H1 (cell line): ENCODE measurements at regions not wholly inside any gene's neighbourhood (a gene's known extent, or its start where the extent isn't known, plus 50 kb on each side); places are given as distances from the start of the nearest gene placed in this dataset.

Experiments used
- BCL11A ChIP-seq, 2 experiments: IDR thresholded peaks; one replicate each; pipeline ENCODE4 v1.6.1; 2011; ENCODE audit warnings: low read depth in 2 of 2, low read length in 2 of 2, mild to moderate bottlenecking in 2 of 2
- BRCA1 ChIP-seq: IDR thresholded peaks from 2 replicates; pipeline ENCODE4 v1.6.1; 2012; ENCODE audit warnings: low read depth, low read length, improper control_type of control experiment
- CEBPB ChIP-seq: IDR thresholded peaks from 2 replicates; pipeline ENCODE4 v1.6.1; 2012; ENCODE audit warnings: low read depth, low read length
- CTBP2 ChIP-seq: IDR thresholded peaks from 2 replicates; pipeline ENCODE4 v1.7.0; 2011; ENCODE audit warnings: borderline replicate concordance, mild to moderate bottlenecking, moderate library complexity, mixed read lengths, low read length; ENCODE audit not compliant: insufficient read depth, insufficient read length
- EZH2 ChIP-seq: fragments of 200-600 bp; sonication (generic); IDR thresholded peaks from 2 replicates; pipeline ENCODE4 v1.7.1; 2012; ENCODE audit warnings: low read depth, mild to moderate bottlenecking, moderate library complexity, low read length, inconsistent platforms; ENCODE audit not compliant: severe bottlenecking
- HDAC2 ChIP-seq, 2 experiments: fragments of 300-600 bp in 1 of 2; sonication (generic) in 1 of 2; IDR thresholded peaks; 2 replicates each; pipeline ENCODE4 v1.6.1; 2011 to 2012; ENCODE audit warnings: low read depth in 2 of 2, low read length in 2 of 2, mild to moderate bottlenecking in 2 of 2, moderate library complexity in 2 of 2, borderline replicate concordance in 1 of 2, inconsistent platforms in 1 of 2
- JUN ChIP-seq: IDR thresholded peaks from 2 replicates; pipeline ENCODE4 v1.6.1; 2011; ENCODE audit warnings: low read depth, mild to moderate bottlenecking, improper control_type of control experiment, low read length
- KDM1A ChIP-seq: fragments of 200-600, 300-600 bp; sonication (generic); IDR thresholded peaks from 2 replicates; pipeline ENCODE4 v1.7.1; 2016; ENCODE audit warnings: mild to moderate bottlenecking, low read length, borderline replicate concordance
- MAFK ChIP-seq: IDR thresholded peaks from 2 replicates; pipeline ENCODE4 v1.6.1; 2012; ENCODE audit warnings: low read depth, mild to moderate bottlenecking, improper control_type of control experiment, low read length
- NRF1 ChIP-seq: IDR thresholded peaks from 2 replicates; pipeline ENCODE4 v1.6.1; 2011; ENCODE audit warnings: mild to moderate bottlenecking, low read depth, low read length, improper control_type of control experiment
- POLR2AphosphoS5 ChIP-seq: IDR thresholded peaks from 2 replicates; pipeline ENCODE4 v1.6.1; 2011; ENCODE audit warnings: low read depth, low read length
- POU5F1 ChIP-seq: IDR thresholded peaks from 2 replicates; pipeline ENCODE4 v1.6.1; 2011; ENCODE audit warnings: low read depth, mild to moderate bottlenecking, low read length, moderate library complexity
- RAD21 ChIP-seq, 2 experiments: IDR thresholded peaks in 1 of 2; conservative IDR thresholded peaks in 1 of 2; 2 replicates each; pipeline ENCODE4 v1.6.1; 2011; ENCODE audit warnings: low read depth in 2 of 2, low read length in 2 of 2, improper control_type of control experiment in 1 of 2, inconsistent platforms in 1 of 2, mild to moderate bottlenecking in 1 of 2, moderate library complexity in 1 of 2
- RBBP5 ChIP-seq: IDR thresholded peaks from 2 replicates; pipeline ENCODE4 v1.7.1; 2012; ENCODE audit warnings: low read depth, mild to moderate bottlenecking, inconsistent platforms, low read length, moderate library complexity, borderline replicate concordance
- RXRA ChIP-seq: IDR thresholded peaks from 2 replicates; pipeline ENCODE4 v1.6.1; 2011; ENCODE audit warnings: low read depth, mild to moderate bottlenecking, low read length, moderate library complexity; ENCODE audit not compliant: insufficient read depth
- SAP30 ChIP-seq: fragments of 300-600 bp; sonication (generic); IDR thresholded peaks from 2 replicates; pipeline ENCODE4 v1.7.1; 2012; ENCODE audit warnings: low read length, moderate library complexity, mild to moderate bottlenecking, inconsistent platforms; ENCODE audit not compliant: insufficient read depth, insufficient replicate concordance
- TBP ChIP-seq: IDR thresholded peaks from 2 replicates; pipeline ENCODE4 v1.6.1; 2011; ENCODE audit warnings: low read depth, low read length, improper control_type of control experiment
- TEAD4 ChIP-seq: IDR thresholded peaks from 2 replicates; pipeline ENCODE4 v1.6.1; 2012; ENCODE audit warnings: low read depth, low read length, inconsistent platforms, mixed read lengths
- TF ChIP-seq, protein P1 (sequence below), 3 experiments: IDR thresholded peaks; 1 replicate in 2 of 3; 2 replicates in 1 of 3; pipeline versions ENCODE4 v1.5.1 to v1.6.1; 2011; ENCODE audit warnings: low read length in 3 of 3, mild to moderate bottlenecking in 3 of 3, inconsistent platforms in 2 of 3, low read depth in 1 of 3, moderate library complexity in 1 of 3; ENCODE audit not compliant: insufficient read depth in 1 of 3; ENCODE audit errors: control extremely low read depth in 1 of 3

DNA sequence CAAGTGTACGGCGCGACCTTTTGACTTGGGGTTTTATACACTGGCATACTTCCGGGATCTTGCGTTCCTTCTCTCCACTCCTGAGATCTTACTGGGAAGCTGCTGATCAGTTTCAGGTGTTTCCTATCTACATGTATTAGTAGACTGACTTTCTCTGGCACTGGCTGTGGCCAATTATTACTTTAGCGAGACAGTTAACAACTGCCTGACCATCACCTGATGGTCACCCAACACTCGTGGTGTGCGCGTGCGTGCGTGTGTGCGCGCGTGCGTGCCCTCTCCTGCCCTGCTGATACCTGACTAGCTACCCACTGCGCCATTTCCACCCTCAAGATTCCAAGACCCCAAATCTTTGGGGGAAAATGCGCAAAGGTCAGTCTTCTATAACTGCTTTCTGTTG, 249.9 kb downstream of the AEBP2 start (continued):
- TF ChIP-seq RXRA: no peak
- no peak for TF ChIP-seq NRF1
- TF ChIP-seq EZH2: no peak
- TF ChIP-seq TBP: no peak
- no peak for TF ChIP-seq JUN
- no peak for TF ChIP-seq RAD21 (IDR thresholded peaks at IDR 0.05 in 1 of 2, conservative IDR thresholded peaks at IDR 0.05 in 1 of 2; ENCODE audit: low read depth in 2 of 2, low read length in 2 of 2)
- TF ChIP-seq MAFK: no peak
- TF ChIP-seq CTBP2: no peak
- TF ChIP-seq RBBP5: no peak
- no peak for TF ChIP-seq SAP30
- TF ChIP-seq, protein P1, sequence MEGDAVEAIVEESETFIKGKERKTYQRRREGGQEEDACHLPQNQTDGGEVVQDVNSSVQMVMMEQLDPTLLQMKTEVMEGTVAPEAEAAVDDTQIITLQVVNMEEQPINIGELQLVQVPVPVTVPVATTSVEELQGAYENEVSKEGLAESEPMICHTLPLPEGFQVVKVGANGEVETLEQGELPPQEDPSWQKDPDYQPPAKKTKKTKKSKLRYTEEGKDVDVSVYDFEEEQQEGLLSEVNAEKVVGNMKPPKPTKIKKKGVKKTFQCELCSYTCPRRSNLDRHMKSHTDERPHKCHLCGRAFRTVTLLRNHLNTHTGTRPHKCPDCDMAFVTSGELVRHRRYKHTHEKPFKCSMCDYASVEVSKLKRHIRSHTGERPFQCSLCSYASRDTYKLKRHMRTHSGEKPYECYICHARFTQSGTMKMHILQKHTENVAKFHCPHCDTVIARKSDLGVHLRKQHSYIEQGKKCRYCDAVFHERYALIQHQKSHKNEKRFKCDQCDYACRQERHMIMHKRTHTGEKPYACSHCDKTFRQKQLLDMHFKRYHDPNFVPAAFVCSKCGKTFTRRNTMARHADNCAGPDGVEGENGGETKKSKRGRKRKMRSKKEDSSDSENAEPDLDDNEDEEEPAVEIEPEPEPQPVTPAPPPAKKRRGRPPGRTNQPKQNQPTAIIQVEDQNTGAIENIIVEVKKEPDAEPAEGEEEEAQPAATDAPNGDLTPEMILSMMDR (IDR thresholded peaks at IDR 0.05; ENCODE audit: control extremely low read depth in 1 of 3, insufficient read depth in 1 of 3, low read depth in 1 of 3, low read length in 3 of 3): no peak
- TF ChIP-seq CEBPB: no peak
- TF ChIP-seq KDM1A: no peak
- no peak for TF ChIP-seq BRCA1
- TF ChIP-seq TEAD4: no peak
- TF ChIP-seq POU5F1: no peak
- TF ChIP-seq HDAC2 (IDR thresholded peaks at IDR 0.05; ENCODE audit: borderline replicate concordance in 1 of 2, low read depth in 2 of 2, low read length in 2 of 2): no peak
- TF ChIP-seq BCL11A (IDR thresholded peaks at IDR 0.05; ENCODE audit: low read depth in 2 of 2, low read length in 2 of 2): no peak
- no peak for TF ChIP-seq POLR2AphosphoS5
